ENCODE measurements at regions not wholly inside any gene's neighbourhood (a gene's known extent, or its start where the extent isn't known, plus 50 kb on each side); places are given as distances from the start of the nearest gene placed in this dataset.

DNA sequence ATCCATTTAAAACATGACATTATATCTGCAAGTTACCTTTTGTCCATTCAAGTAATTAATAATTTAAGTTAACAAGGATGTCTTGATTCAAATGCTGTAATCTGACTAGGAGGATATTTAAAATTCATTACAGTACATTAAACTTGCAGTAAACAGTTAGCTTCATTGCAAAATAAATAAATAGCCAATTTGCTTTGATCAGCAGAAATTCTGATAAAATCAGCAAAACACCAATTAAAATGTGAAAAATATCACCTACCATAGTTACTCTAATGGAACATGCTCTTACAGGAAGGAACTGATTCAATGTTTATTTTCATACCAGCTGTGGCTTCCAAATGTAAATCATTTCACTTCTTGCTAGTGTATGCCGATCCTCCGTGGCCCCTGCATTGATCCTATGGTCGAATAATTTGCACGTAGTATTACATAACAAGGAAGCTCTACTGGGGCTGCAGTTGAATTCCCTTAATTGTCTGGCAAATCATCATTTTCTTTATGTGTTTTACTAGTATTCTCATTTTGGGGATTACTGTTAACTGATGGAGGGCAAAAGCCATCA is 150.7 kb downstream of the FOXB1 start:
- Mint-ChIP-seq H3K4me1 (peaks cover 25% of the 10 kb centered on the region; the same call in 2 of the 3 replicates), H3K36me3 (ENCODE audit: low read depth) (no peaks in the 10 kb centered on the region), H3K9me3 (no peaks in the 10 kb centered on the region), H3K4me3 (no peak overlapping the region), H3K27ac (no peak overlapping the region), H3K27me3 (ENCODE audit: insufficient read depth, low read depth, poor library complexity) (no peaks in the 10 kb centered on the region)
- ATAC-seq: no peak
- Histone ChIP-seq H3K27me3 (ENCODE audit: insufficient read depth) (no peaks in the 10 kb centered on the region), H3F3A (replicated peaks; ENCODE audit: low read depth) (no peaks in the 10 kb centered on the region), H3K36me3 (ENCODE audit: insufficient read depth) (no peaks in the 10 kb centered on the region), H3K79me2 (replicated peaks; ENCODE audit: insufficient read depth) (no peaks in the 10 kb centered on the region), H2AFZ (no peak overlapping the region), H4K20me1 (replicated peaks; ENCODE audit: insufficient read depth) (no peaks in the 10 kb centered on the region), H3K9me2 (ENCODE audit: insufficient read depth) (no peaks in the 10 kb centered on the region; the same call in 1 of the 2 replicates), H3K4me2 (peak overlapping the region; percentile 9; the same call in 1 of the 2 replicates), H3K4me1 (ENCODE audit: insufficient read depth) (peaks cover 32% of the 10 kb centered on the region), H3K27ac (ENCODE audit: low read depth) (no peak overlapping the region), H3K4me3 (no peak overlapping the region)
- DNase-seq (ENCODE audit: low spot score): no peak
- no peak for TF ChIP-seq ZNF331 (CRISPR knock-in tag; IDR thresholded peaks at IDR 0.05; ENCODE audit: low read depth)
- TF ChIP-seq, protein P1, sequence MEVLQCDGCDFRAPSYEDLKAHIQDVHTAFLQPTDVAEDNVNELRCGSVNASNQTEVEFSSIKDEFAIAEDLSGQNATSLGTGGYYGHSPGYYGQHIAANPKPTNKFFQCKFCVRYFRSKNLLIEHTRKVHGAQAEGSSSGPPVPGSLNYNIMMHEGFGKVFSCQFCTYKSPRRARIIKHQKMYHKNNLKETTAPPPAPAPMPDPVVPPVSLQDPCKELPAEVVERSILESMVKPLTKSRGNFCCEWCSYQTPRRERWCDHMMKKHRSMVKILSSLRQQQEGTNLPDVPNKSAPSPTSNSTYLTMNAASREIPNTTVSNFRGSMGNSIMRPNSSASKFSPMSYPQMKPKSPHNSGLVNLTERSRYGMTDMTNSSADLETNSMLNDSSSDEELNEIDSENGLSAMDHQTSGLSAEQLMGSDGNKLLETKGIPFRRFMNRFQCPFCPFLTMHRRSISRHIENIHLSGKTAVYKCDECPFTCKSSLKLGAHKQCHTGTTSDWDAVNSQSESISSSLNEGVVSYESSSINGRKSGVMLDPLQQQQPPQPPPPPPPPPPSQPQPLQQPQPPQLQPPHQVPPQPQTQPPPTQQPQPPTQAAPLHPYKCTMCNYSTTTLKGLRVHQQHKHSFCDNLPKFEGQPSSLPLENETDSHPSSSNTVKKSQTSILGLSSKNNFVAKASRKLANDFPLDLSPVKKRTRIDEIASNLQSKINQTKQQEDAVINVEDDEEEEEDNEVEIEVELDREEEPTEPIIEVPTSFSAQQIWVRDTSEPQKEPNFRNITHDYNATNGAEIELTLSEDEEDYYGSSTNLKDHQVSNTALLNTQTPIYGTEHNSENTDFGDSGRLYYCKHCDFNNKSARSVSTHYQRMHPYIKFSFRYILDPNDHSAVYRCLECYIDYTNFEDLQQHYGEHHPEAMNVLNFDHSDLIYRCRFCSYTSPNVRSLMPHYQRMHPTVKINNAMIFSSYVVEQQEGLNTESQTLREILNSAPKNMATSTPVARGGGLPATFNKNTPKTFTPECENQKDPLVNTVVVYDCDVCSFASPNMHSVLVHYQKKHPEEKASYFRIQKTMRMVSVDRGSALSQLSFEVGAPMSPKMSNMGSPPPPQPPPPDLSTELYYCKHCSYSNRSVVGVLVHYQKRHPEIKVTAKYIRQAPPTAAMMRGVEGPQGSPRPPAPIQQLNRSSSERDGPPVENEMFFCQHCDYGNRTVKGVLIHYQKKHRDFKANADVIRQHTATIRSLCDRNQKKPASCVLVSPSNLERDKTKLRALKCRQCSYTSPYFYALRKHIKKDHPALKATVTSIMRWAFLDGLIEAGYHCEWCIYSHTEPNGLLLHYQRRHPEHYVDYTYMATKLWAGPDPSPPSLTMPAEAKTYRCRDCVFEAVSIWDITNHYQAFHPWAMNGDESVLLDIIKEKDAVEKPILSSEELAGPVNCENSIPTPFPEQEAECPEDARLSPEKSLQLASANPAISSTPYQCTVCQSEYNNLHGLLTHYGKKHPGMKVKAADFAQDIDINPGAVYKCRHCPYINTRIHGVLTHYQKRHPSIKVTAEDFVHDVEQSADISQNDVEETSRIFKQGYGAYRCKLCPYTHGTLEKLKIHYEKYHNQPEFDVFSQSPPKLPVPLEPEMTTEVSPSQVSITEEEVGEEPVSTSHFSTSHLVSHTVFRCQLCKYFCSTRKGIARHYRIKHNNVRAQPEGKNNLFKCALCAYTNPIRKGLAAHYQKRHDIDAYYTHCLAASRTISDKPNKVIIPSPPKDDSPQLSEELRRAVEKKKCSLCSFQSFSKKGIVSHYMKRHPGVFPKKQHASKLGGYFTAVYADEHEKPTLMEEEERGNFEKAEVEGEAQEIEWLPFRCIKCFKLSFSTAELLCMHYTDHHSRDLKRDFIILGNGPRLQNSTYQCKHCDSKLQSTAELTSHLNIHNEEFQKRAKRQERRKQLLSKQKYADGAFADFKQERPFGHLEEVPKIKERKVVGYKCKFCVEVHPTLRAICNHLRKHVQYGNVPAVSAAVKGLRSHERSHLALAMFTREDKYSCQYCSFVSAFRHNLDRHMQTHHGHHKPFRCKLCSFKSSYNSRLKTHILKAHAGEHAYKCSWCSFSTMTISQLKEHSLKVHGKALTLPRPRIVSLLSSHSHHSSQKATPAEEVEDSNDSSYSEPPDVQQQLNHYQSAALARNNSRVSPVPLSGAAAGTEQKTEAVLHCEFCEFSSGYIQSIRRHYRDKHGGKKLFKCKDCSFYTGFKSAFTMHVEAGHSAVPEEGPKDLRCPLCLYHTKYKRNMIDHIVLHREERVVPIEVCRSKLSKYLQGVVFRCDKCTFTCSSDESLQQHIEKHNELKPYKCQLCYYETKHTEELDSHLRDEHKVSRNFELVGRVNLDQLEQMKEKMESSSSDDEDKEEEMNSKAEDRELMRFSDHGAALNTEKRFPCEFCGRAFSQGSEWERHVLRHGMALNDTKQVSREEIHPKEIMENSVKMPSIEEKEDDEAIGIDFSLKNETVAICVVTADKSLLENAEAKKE (CRISPR knock-in tag; IDR thresholded peaks at IDR 0.05): no peak
- no peak for TF ChIP-seq NANOG (IDR thresholded peaks at IDR 0.05; ENCODE audit: borderline replicate concordance)
- TF ChIP-seq, protein P2, sequence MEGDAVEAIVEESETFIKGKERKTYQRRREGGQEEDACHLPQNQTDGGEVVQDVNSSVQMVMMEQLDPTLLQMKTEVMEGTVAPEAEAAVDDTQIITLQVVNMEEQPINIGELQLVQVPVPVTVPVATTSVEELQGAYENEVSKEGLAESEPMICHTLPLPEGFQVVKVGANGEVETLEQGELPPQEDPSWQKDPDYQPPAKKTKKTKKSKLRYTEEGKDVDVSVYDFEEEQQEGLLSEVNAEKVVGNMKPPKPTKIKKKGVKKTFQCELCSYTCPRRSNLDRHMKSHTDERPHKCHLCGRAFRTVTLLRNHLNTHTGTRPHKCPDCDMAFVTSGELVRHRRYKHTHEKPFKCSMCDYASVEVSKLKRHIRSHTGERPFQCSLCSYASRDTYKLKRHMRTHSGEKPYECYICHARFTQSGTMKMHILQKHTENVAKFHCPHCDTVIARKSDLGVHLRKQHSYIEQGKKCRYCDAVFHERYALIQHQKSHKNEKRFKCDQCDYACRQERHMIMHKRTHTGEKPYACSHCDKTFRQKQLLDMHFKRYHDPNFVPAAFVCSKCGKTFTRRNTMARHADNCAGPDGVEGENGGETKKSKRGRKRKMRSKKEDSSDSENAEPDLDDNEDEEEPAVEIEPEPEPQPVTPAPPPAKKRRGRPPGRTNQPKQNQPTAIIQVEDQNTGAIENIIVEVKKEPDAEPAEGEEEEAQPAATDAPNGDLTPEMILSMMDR (conservative IDR thresholded peaks at IDR 0.05; ENCODE audit: low read depth in 2 of 2): no peak
- TF ChIP-seq ZNF114 (CRISPR knock-in tag; IDR thresholded peaks at IDR 0.05): no peak
- TF ChIP-seq, protein P3, sequence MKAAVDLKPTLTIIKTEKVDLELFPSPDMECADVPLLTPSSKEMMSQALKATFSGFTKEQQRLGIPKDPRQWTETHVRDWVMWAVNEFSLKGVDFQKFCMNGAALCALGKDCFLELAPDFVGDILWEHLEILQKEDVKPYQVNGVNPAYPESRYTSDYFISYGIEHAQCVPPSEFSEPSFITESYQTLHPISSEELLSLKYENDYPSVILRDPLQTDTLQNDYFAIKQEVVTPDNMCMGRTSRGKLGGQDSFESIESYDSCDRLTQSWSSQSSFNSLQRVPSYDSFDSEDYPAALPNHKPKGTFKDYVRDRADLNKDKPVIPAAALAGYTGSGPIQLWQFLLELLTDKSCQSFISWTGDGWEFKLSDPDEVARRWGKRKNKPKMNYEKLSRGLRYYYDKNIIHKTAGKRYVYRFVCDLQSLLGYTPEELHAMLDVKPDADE (IDR thresholded peaks at IDR 0.05): no peak
- TF ChIP-seq, protein P4, sequence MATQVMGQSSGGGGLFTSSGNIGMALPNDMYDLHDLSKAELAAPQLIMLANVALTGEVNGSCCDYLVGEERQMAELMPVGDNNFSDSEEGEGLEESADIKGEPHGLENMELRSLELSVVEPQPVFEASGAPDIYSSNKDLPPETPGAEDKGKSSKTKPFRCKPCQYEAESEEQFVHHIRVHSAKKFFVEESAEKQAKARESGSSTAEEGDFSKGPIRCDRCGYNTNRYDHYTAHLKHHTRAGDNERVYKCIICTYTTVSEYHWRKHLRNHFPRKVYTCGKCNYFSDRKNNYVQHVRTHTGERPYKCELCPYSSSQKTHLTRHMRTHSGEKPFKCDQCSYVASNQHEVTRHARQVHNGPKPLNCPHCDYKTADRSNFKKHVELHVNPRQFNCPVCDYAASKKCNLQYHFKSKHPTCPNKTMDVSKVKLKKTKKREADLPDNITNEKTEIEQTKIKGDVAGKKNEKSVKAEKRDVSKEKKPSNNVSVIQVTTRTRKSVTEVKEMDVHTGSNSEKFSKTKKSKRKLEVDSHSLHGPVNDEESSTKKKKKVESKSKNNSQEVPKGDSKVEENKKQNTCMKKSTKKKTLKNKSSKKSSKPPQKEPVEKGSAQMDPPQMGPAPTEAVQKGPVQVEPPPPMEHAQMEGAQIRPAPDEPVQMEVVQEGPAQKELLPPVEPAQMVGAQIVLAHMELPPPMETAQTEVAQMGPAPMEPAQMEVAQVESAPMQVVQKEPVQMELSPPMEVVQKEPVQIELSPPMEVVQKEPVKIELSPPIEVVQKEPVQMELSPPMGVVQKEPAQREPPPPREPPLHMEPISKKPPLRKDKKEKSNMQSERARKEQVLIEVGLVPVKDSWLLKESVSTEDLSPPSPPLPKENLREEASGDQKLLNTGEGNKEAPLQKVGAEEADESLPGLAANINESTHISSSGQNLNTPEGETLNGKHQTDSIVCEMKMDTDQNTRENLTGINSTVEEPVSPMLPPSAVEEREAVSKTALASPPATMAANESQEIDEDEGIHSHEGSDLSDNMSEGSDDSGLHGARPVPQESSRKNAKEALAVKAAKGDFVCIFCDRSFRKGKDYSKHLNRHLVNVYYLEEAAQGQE (IDR thresholded peaks at IDR 0.05; ENCODE audit: unreplicated experiment): no peak
- no peak for TF ChIP-seq CREB1 (CRISPR knock-in tag; IDR thresholded peaks at IDR 0.05; ENCODE audit: low read depth)
- no peak for TF ChIP-seq POLR2AphosphoS5 (IDR thresholded peaks at IDR 0.05; ENCODE audit: low read depth)
- TF ChIP-seq STAT1 (IDR thresholded peaks at IDR 0.05; ENCODE audit: unreplicated experiment): no peak
- TF ChIP-seq EZH2phosphoT487 (IDR thresholded peaks at IDR 0.05; ENCODE audit: unreplicated experiment): no peak
- TF ChIP-seq EZH2 (IDR thresholded peaks at IDR 0.05; ENCODE audit: low read depth, unreplicated experiment): no peak
- TF ChIP-seq JUNB (IDR thresholded peaks at IDR 0.05; ENCODE audit: unreplicated experiment): no peak
